Thyroid gland (tissue), 4 donors: ENCODE measurements at regions not wholly inside any gene's neighbourhood (a gene's known extent, or its start where the extent isn't known, plus 50 kb on each side); places are given as distances from the start of the nearest gene placed in this dataset.

Source experiments
- DNase-seq, 2 donors: peaks; one replicate each; pipeline ENCODE4 v3.0.0-alpha.2; 2019
- H3K27ac ChIP-seq, 3 donors: fragments of 200-600 bp; sonication (generic); 1 replicate in 2 of 3; 2 replicates in 1 of 3; pipeline ENCODE4 v1.5.1; 2016 to 2019; ENCODE audit warnings: mild to moderate bottlenecking in 1 of 3, moderate library complexity in 1 of 3
- H3K27me3 ChIP-seq: fragments of 200-600 bp; sonication (generic); one replicate; pipeline ENCODE4 v1.5.1; 2019
- H3K36me3 ChIP-seq, 2 donors: fragments of 200-600 bp; sonication (generic); one replicate each; pipeline ENCODE4 v1.5.1; 2016 to 2019
- H3K4me1 ChIP-seq, 2 donors: fragments of 200-600 bp; sonication (generic); one replicate each; pipeline ENCODE4 v1.5.1; 2017 to 2019
- H3K4me3 ChIP-seq, 3 donors: fragments of 200-600 bp; sonication (generic); replicated peaks in 1 of 3; 1 replicate in 2 of 3; 2 replicates in 1 of 3; pipeline ENCODE4 v1.5.1; 2016; ENCODE audit warnings: mild to moderate bottlenecking in 1 of 3
- H3K9me3 ChIP-seq: fragments of 200-600 bp; sonication (generic); one replicate; pipeline ENCODE4 v1.5.1; 2017
- POLR2A ChIP-seq, 2 donors: fragments of 450-650 bp; IDR thresholded peaks; one replicate each; pipeline ENCODE4 v1.6.1; 2017; ENCODE audit warnings: antibody characterized with exemption in 2 of 2, mild to moderate bottlenecking in 2 of 2, moderate library complexity in 1 of 2
- WGBS, 2 donors: methylation state at CpG; one replicate each; pipeline ENCODE4 v1.1.5; 2017; 5-methylcytosine and 5-hydroxymethylcytosine counted together
- intact Hi-C: fragments of 100-400 bp; cut with DNase I; formaldehyde crosslinking; loops from one replicate; pipeline ENCODE4 v1.15.1; 2023
- TF ChIP-seq, protein P1 (sequence below), 6 experiments: fragments of 200-600 bp in 3 of 6; fragments of 450-650 bp in 3 of 6; sonication (generic) in 3 of 6; IDR thresholded peaks; one replicate each; pipeline ENCODE4 v1.5.1; 2016 to 2019; ENCODE audit warnings: antibody characterized with exemption in 6 of 6, mild to moderate bottlenecking in 2 of 6, inconsistent platforms in 1 of 6, moderate library complexity in 1 of 6

DNA sequence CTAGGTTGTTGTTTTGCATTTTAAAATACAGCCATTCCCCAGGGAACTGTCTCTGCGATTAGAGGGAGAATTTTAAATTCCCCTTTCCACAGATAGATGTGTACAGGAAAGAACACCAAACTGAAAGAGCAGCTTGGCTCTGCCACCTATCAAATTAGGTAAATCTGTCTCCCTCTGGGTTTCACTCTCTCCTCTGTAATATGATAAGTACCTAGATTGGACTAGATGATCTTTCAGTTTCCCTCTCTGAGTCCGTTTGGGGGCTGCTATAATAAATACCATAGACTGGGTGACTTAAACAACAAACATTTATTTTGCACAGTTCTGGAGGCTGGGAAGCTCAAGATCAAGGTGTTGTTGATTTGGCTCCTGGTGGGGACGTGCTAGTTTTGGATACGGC, 186.0 kb downstream of the KIF20B start:
- Histone ChIP-seq H3K9me3 (no peaks in the 10 kb centered on the region), H3K36me3 (no peaks in the 10 kb centered on the region), H3K4me1 (no peaks in the 10 kb centered on the region), H3K27me3 (no peaks in the 10 kb centered on the region), H3K4me3 (no peak overlapping the region), H3K27ac (no peak overlapping the region)
- TF ChIP-seq, protein P1, sequence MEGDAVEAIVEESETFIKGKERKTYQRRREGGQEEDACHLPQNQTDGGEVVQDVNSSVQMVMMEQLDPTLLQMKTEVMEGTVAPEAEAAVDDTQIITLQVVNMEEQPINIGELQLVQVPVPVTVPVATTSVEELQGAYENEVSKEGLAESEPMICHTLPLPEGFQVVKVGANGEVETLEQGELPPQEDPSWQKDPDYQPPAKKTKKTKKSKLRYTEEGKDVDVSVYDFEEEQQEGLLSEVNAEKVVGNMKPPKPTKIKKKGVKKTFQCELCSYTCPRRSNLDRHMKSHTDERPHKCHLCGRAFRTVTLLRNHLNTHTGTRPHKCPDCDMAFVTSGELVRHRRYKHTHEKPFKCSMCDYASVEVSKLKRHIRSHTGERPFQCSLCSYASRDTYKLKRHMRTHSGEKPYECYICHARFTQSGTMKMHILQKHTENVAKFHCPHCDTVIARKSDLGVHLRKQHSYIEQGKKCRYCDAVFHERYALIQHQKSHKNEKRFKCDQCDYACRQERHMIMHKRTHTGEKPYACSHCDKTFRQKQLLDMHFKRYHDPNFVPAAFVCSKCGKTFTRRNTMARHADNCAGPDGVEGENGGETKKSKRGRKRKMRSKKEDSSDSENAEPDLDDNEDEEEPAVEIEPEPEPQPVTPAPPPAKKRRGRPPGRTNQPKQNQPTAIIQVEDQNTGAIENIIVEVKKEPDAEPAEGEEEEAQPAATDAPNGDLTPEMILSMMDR (IDR thresholded peaks at IDR 0.05): no peak
- TF ChIP-seq POLR2A (IDR thresholded peaks at IDR 0.05): no peak
- DNase-seq: no peak
- WGBS, 2 donors: 60 to 70% methylated on average over 4 of the region's 4 CpGs
- intact Hi-C loops: no loop called here

DNA sequence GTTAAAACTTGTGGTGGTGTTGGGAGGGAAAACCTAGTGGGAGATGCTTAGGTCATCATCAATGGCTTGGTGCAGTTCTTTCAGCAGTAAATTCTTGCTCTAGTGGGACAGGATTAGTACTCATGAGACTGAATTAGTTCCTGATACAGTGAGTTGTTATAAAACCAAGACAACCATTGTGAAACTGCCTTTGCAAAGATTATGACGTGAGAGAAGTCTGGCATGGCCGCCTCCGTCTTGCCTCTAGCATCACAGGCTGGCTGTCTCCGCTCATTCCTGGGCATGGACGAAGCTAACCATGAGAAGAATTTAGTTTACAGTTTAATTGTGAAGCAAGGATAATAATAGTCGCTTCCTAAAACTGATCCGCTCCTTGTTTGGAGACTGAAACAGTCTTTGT, 186.4 kb downstream of the KIF20B start:
- Histone ChIP-seq H3K4me3 (no peak overlapping the region), H3K27ac (no peak overlapping the region), H3K9me3 (no peaks in the 10 kb centered on the region), H3K36me3 (no peaks in the 10 kb centered on the region), H3K27me3 (no peaks in the 10 kb centered on the region), H3K4me1 (no peaks in the 10 kb centered on the region)
- no peak for DNase-seq
- TF ChIP-seq POLR2A (IDR thresholded peaks at IDR 0.05): no peak
- TF ChIP-seq, protein P1 (IDR thresholded peaks at IDR 0.05): no peak
- intact Hi-C loops: no loop called here
- WGBS, 2 donors: 70 to 78% methylated on average over 7 of the region's 7 CpGs

DNA sequence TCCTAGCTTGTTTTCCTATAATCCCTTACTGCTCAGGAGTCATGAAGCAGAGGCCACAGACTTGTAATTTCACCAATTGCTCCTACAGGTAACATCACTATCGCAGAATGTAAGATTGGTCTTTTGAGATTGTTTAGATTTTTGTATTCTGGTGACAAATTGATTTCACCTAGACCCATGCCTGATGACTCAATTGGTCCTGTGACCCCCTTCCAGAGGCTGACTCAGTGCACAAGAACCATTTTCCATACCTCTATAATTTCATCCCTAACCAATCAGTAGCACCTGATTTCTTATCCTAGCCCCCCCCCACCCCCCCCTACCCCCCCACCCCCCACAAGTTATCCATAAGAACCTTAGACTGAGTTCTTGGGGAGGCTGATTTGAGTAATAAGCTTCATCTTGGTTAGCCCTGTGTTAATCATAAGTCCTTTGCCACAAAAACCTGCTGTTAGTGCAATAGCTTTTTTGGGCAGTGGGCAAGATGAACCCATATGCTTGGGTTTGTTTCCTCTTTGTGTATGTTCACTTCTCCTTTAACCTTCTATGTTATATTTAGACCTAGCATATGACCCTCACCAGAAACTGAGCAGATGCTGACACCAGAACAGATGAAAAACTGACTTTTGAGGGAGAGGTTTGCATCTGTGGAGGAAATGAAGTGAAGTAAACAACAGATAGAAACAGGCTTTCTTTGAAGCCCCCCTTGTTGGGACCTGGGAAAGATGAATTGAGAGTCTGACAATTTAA, 187.1 kb downstream of the KIF20B start:
- no peak for TF ChIP-seq POLR2A (IDR thresholded peaks at IDR 0.05)
- TF ChIP-seq, protein P1 (IDR thresholded peaks at IDR 0.05): no peak
- no peak overlapping the region for H3K4me3 ChIP-seq
- H3K36me3 ChIP-seq: no peaks in the 10 kb centered on the region
- DNase-seq: no peak
- no peaks in the 10 kb centered on the region for H3K4me1 ChIP-seq
- H3K27me3 ChIP-seq: no peaks in the 10 kb centered on the region
- intact Hi-C loops: no loop called here
- H3K9me3 ChIP-seq: no peaks in the 10 kb centered on the region
- WGBS, 2 donors: 93 to 100% methylated on average over 1 of the region's 1 CpG
- no peak overlapping the region for H3K27ac ChIP-seq

DNA sequence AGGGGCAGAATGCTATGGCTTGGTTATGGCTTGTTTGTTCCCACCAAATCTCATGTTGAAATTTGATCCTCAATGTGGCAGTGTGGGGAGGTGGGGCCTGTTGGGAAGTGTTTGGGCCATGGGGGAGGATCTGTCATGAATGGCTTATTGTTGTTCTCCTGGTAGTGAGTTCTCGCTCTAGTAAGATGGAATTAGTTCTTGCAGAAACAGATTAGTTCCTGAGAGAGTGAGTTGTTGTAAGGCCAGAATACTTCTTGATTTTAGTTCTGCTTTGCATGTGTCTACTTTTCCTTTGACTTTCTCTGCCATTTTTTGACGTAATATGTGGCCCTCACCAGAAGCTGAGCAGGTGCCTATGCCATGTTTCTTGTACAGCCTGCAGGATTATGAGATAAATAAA, 188.2 kb downstream of the KIF20B start:
- Histone ChIP-seq H3K4me3 (no peak overlapping the region), H3K27me3 (no peaks in the 10 kb centered on the region), H3K36me3 (no peaks in the 10 kb centered on the region), H3K27ac (no peak overlapping the region), H3K4me1 (no peaks in the 10 kb centered on the region), H3K9me3 (no peaks in the 10 kb centered on the region)
- DNase-seq: no peak
- TF ChIP-seq, protein P1 (IDR thresholded peaks at IDR 0.05): no peak
- TF ChIP-seq POLR2A (IDR thresholded peaks at IDR 0.05): no peak
- 89 to 93% methylated on average over 2 of the region's 2 CpGs for WGBS, 2 donors
- intact Hi-C loops: no loop called here

DNA sequence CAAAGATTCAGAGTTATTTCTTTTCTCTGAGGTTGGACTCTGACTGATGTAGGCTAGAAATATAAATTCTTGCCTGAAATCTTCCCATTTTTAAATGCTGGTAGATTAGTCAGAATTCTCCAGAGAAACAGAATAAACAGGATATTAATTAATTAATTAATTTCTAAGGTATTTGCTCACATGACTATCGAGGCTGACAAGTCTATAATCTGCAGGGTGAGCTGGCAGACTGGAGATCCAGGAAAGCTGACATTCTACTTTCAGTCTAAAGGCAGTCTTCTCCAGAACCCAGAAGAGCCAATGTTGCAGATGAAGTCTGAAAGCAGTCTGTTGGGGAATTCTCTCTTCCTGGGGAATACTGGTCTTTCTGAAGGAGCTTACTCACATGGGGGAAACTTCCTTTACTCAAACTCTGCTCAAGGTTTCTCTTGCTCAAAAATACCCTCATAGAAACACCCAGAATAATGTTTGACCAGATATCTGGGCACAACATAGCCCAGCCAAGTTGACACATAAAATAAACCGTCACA, 189.7 kb downstream of the KIF20B start:
- TF ChIP-seq, protein P1 (IDR thresholded peaks at IDR 0.05): no peak
- no peak for TF ChIP-seq POLR2A (IDR thresholded peaks at IDR 0.05)

More for the DNA sequence above, 189.7 kb downstream of the KIF20B start:
- Histone ChIP-seq H3K27ac (no peak overlapping the region), H3K36me3 (no peaks in the 10 kb centered on the region), H3K4me3 (no peak overlapping the region), H3K27me3 (no peaks in the 10 kb centered on the region), H3K4me1 (no peaks in the 10 kb centered on the region), H3K9me3 (no peaks in the 10 kb centered on the region)
- no peak for DNase-seq
- WGBS, 2 donors: 76 to 77% methylated on average over 2 of the region's 2 CpGs
- intact Hi-C loops: no loop called here
